BJ (cell line): ENCODE measurements at regions not wholly inside any gene's neighbourhood (a gene's known extent, or its start where the extent isn't known, plus 50 kb on each side); places are given as distances from the start of the nearest gene placed in this dataset.

Experiments used
- CTCF ChIA-PET: fragments of 350-600 bp; formaldehyde crosslinking; extraction: SDS; loops from one replicate; lab custom pipeline; 2021; ENCODE audit warnings: antibody characterized with exemption, inconsistent platforms; lab: Yijun Ruan, JAX
- POLR2A ChIA-PET: fragments of 300-600 bp; sonication (Branson Sonifier 250); formaldehyde crosslinking; extraction: SDS; loops from one replicate; lab custom pipeline; 2021; ENCODE audit warnings: antibody characterized with exemption; lab: Charles Lee
- DNase-seq: peaks from one replicate; pipeline ENCODE4 v3.0.0-alpha.2; 2011; ENCODE audit warnings: low read depth
- H3K27me3 ChIP-seq: 2 replicates; pipeline ENCODE4 v1.6.0; 2011; ENCODE audit warnings: low read length; ENCODE audit not compliant: control insufficient read depth, insufficient read depth
- H3K36me3 ChIP-seq: 2 replicates; pipeline ENCODE4 v1.5.1; 2011; ENCODE audit warnings: low read length; ENCODE audit not compliant: control insufficient read depth, insufficient read depth
- H3K4me3 ChIP-seq: 2 replicates; pipeline ENCODE4 v1.5.1; 2011; ENCODE audit warnings: low read depth, mild to moderate bottlenecking, control low read depth, low read length
- TF ChIP-seq, protein P1 (sequence below): IDR thresholded peaks from 2 replicates; pipeline ENCODE4 v1.5.1; 2011; ENCODE audit warnings: low read depth, mild to moderate bottlenecking, control low read depth, inconsistent platforms, low read length, moderate library complexity; ENCODE audit not compliant: insufficient read depth

DNA sequence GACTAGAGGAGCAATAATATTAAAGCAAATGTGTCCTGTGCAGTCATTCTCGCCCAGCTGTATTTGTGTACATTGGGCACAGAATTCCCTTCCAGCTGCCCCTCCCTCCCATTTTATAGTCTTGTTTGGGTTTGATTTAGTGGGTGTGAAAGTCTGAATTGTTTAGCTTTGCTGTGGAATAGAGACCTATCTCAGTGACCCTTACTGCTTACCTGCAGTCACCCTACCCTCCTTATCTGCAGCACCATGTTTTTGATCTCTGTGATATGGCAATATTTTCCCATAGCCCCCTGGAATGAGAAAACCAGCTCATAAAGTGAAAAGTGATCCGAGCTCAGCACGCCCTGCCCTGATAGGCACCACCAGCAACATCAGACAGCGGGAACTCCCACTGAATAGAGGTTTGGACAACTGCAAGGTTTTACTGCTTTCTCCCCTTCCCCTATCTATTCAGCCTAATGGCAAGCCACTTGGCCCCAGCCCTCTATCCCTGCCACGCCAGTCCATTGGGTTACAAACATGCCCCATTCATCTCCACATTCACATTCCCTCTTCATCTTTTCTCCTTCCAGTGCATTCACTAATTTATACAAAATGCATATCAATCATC is 199.0 kb downstream of the ETS1 start:
- ChIA-PET CTCF (interaction anchor here (0.6 to 1.1 kb wide), 2 partner anchors 9 to 12 kb away, joined by 3 read pairs; no protein-coding TSS in a partner anchor), POLR2A (no interaction called here)
- Histone ChIP-seq H3K36me3 (no peaks in the 10 kb centered on the region), H3K27me3 (no peaks in the 10 kb centered on the region; the same call in none of the 2 replicates), H3K4me3 (no peak overlapping the region)
- TF ChIP-seq, protein P1, sequence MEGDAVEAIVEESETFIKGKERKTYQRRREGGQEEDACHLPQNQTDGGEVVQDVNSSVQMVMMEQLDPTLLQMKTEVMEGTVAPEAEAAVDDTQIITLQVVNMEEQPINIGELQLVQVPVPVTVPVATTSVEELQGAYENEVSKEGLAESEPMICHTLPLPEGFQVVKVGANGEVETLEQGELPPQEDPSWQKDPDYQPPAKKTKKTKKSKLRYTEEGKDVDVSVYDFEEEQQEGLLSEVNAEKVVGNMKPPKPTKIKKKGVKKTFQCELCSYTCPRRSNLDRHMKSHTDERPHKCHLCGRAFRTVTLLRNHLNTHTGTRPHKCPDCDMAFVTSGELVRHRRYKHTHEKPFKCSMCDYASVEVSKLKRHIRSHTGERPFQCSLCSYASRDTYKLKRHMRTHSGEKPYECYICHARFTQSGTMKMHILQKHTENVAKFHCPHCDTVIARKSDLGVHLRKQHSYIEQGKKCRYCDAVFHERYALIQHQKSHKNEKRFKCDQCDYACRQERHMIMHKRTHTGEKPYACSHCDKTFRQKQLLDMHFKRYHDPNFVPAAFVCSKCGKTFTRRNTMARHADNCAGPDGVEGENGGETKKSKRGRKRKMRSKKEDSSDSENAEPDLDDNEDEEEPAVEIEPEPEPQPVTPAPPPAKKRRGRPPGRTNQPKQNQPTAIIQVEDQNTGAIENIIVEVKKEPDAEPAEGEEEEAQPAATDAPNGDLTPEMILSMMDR: no peak
- DNase-seq: no peak

- CTCF ChIA-PET: interaction anchor here (0.6 kb wide), 1 partner anchor 83 kb away, joined by 4 read pairs; no protein-coding TSS in a partner anchor
- TF ChIP-seq, protein P1: no peak
- Histone ChIP-seq H3K36me3 (no peaks in the 10 kb centered on the region), H3K4me3 (no peak overlapping the region), H3K27me3 (no peaks in the 10 kb centered on the region; the same call in 1 of the 2 replicates)
- DNase-seq: no peak
- POLR2A ChIA-PET: no interaction called here
These were observed 207.5 kb downstream of the ETS1 start for GRCh38 chr11:128379587-128380580.

- TF ChIP-seq, protein P1: no peak
- Histone ChIP-seq H3K27me3 (no peaks in the 10 kb centered on the region), H3K36me3 (no peaks in the 10 kb centered on the region), H3K4me3 (no peak overlapping the region)
- POLR2A ChIA-PET: no interaction called here
- CTCF ChIA-PET: interaction anchor here (0.7 to 1.0 kb wide), 4 partner anchors 9 to 99 kb away, joined by 3 to 6 read pairs (median 3); no protein-coding TSS in a partner anchor
- no peak for DNase-seq
These were observed 211.4 kb downstream of the ETS1 start for GRCh38 chr11:128375961-128376360.

DNA sequence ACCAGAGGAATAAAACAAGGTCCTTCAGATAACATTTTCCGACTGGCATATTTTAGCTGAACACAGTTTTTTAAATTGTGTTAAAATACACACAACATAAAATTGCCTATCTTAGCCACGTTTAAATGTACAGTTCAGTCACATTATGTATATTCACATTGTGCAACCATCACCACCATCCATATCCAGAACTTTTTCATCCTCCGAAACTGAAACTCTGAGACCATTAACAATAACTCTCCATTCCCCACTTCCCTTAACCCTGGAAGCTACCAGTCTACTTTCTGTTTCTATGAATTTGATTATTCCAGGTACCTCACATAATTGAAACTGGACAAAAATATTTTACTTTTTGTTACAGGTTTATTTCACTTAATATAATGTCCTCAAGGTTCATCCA is 213.3 kb downstream of the ETS1 start:
- no peaks in the 10 kb centered on the region for H3K36me3 ChIP-seq
- ChIA-PET CTCF (interaction anchor here (0.6 to 1.0 kb wide), 4 partner anchors 12 to 32 kb away, joined by 3 to 5 read pairs (median 3); no protein-coding TSS in a partner anchor), POLR2A (no interaction called here)
- no peak overlapping the region for H3K4me3 ChIP-seq
- H3K27me3 ChIP-seq: no peaks in the 10 kb centered on the region
- DNase-seq: no peak
- TF ChIP-seq, protein P1: no peak

DNA sequence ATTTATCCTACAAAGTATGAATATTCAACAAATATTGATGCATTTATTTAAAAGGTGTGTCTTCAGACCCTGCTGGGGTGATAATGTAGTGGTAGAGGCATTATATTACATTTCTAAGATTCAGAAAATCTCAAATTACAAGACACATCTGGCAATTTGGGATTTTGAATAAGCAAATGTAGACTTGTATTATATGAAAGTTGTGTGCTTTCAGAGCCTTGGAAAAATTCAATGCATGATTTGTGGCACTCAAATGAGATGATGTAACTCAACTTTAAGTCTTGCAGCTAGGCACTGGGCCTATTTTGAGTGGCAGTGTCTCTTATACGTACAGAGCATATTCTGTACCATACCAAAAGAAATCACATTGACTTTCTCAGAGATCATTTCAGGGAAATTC is 214.4 kb downstream of the ETS1 start:
- DNase-seq: no peak
- H3K4me3 ChIP-seq: no peak overlapping the region
- H3K36me3 ChIP-seq: no peaks in the 10 kb centered on the region
- TF ChIP-seq, protein P1: no peak
- ChIA-PET POLR2A (interaction anchor here (0.6 kb wide), 1 partner anchor 35 kb away, joined by 3 read pairs; no protein-coding TSS in a partner anchor), CTCF (no interaction called here)
- no peaks in the 10 kb centered on the region for H3K27me3 ChIP-seq
